Jurkat, Clone E6-1 (cell line): ENCODE measurements at regions not wholly inside any gene's neighbourhood (a gene's known extent, or its start where the extent isn't known, plus 50 kb on each side); places are given as distances from the start of the nearest gene placed in this dataset.
"Not testable (repeated sequence)": the region's sequence is repeated elsewhere in the genome, so short reads cannot be mapped to it uniquely, and the experiment has no call there.

Experiments
- DNase-seq: peaks from one replicate; pipeline ENCODE4 v3.0.0-alpha.2; 2011; ENCODE audit warnings: low read depth, low spot score
- H3K4me3 ChIP-seq: 2 replicates; pipeline ENCODE4 v1.5.1; 2011; ENCODE audit warnings: mild to moderate bottlenecking, low read length, control low read depth, moderate library complexity

DNA sequence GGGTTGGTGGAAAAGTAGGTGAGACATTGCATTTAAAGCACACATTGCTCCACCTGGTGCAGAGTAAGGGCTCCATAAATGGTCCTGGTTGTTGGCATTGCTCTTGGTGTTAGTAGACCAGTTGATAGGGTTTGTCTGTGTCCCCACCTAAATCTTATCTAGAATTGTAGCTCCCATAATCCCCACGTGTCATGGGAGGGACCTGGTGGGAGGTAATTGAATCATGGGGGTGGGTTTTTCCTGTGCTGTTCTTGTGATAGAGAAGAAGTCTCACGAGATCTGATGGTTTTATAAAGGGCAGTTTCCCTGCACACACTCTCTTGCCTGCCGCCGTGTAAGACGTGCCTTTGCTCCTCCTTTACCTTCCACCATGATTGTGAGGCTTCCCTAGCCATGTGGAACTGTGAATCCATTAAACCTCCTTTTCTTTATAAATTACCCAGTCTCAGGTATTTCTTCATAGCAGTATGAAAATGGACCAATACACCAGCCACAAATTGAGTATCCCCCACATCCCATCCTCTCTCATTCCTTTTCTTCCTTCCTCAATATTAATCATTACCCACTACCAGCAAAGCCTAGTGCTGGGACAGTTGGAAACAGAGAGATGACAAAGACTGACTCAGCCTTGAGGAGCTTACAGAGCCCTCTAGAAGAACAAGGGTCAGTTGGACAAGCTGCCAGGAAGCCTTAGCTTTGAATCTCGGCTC is 285.9 kb upstream of the CRY1 start:
- H3K4me3 ChIP-seq, DNase-seq: not testable (repeated sequence)

DNA sequence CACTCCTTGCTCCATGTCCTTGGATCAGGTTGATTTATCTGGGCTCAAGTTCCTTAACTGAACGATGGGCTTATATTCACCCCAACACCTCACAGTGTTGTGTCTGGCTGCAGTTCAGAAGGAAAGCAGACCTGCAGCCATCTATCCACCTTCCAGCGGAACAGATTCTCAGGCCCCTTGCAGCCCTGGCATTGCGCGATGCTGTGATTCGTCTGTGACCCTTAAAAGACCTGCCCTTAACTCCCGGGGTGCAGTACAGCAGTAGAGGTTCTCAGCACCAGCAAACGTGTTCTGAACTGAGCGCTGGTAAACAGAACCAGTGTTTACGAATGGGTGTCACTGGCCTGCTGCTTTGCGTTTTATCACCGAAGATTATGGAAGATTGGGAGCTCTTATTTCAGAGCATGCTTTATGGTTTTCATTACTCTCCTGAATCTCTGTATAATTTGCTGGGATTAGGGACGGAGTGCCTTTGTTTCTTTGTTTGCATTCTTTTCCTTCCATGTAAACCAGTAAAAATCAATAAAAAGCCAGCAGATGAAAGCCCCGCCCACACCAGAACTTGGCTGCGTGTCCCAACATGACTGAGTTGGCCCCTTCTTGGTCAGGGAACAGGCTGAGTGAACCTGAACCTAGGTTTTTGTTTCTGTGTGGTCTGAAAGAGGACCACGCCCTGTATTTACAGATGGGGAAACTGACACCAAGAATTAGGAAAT is 286.7 kb upstream of the CRY1 start:
- no peak overlapping the region for H3K4me3 ChIP-seq
- no peak for DNase-seq

DNA sequence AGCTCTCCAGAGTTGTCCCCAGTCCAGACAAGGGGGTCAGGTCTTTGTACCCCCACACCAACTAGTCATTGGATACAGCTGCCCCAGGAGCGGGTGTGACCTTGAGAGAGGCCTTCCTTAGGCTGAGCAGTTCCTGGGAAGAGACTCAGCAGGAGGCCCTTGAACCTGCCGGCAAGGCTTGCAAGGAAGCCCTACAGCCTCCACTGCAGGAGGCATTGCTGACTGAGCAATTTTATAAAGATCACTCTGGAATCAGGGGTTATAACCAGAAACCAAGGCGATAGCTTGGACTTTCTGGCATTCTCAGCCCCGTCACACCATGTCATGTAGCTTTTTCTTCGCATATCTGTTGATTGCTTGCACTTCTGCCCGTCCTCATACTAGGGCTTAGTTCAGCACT is 291.3 kb upstream of the CRY1 start:
- H3K4me3 ChIP-seq = no peak overlapping the region
- no peak for DNase-seq

DNA sequence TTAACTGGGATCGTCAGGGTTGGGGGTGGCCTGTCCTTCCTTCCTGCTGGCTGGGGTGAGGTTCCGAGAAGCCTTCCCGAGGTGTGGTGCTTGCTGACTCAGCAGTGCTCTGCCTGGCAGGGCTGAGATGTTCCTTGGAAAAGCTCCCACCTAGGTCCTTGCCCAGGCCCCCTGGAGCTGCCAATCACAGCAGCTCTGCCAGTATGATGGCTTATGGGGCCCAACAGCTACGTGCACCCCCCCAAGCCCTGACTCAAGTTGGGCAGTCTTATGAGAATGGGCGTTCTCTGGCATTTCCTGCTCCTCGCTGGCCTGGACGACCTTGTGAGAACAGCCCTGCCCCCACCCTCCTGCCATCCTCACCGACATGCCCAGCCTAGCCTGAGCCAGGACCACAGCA is 292.2 kb upstream of the CRY1 start:
- DNase-seq = no peak
- H3K4me3 ChIP-seq = no peak overlapping the region

DNA sequence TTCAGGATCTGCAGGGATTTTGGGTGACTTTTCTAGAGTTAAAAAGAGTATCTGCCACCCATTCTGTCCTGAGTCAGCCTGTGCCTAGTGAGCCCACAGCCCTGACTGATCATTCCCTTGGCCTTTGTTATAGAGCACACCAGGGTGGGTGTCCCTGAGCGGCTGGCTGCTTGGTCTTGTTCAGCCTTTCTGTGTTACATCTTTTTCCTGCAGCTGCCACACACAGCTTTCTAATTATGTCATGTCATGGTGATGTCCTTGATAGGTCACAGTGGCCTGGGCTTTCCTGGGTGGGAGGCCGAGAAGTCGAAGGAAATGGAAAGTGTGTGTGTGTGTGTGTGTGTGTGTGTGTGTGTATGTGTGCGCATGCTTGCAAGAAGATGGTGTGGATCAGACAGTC is 293.2 kb upstream of the CRY1 start:
- no peak for DNase-seq
- H3K4me3 ChIP-seq = no peak overlapping the region

DNA sequence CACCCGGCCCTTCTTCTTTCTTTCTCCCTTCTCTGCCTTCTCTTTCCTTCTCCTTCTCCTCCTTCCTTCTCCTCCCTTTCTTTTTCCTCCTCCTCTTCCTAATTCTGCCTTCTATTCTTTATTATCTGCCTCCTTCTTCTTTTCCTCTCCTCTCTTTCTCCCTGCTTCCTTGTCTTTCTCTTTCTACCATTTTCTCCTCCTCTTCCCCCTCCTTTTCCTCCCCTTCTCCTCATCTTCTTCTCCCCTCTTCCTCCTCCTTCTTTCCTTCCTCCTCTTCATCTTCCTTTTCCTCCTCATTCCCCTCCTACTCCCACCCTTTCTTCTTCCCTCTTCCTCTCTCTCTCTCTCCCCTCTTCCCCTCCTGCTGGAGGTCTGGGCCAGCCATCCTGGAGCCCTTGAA is 294.9 kb upstream of the CRY1 start:
- DNase-seq = no peak
- no peak overlapping the region for H3K4me3 ChIP-seq

DNA sequence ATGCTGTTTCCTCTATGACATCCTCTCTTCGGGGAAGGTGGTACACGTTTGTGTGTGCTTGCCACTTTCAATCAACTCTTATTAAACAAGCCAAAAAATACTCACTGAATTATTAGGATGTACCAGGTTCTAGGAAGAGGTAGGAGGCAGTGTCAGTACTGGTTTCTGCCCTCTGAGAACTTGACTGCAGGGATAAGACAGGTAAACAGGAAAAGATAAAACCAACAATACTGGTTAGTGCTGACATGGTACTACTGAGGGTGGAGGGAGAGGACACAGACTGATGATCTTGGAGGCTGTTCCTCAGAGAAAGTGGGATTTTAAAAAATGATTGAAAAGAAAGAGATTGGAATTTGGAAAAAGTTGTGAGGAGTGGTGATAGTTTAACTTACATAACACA is 295.2 kb upstream of the PWP1 start:
- DNase-seq = no peak
- H3K4me3 ChIP-seq = no peak overlapping the region

DNA sequence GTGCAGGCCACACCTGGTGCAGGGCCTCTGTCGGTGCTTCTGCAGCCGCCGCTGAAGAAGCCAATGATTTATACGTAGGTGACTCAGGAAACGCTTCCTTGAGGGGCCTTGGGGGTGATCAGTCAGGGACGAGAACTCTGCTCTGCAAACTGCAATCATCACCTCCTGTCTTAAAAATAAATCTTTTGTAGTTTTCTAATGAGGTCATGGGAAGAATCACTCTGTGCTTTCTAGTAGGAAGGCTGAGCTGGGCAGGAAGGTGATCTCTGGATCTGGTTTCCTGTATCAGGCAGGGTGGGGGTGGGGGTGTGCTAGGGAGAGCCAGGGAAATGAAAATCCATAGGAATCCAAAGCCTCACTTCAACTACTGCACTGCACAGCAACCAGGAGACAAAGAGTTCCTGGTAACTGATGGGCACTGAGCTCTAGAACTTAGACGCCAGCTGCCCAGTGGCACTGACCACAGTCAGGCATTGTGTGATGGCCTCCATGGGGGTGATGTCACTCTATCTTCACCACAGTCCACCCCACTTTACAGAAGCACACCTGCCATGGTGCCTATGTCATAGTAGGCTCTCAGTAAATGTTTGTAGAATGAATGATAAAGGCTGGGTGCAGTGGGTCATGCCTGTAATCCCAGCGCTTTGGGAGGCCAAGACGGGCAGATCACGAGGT is 292.4 kb upstream of the PWP1 start:
- no peak overlapping the region for H3K4me3 ChIP-seq
- DNase-seq = no peak

DNA sequence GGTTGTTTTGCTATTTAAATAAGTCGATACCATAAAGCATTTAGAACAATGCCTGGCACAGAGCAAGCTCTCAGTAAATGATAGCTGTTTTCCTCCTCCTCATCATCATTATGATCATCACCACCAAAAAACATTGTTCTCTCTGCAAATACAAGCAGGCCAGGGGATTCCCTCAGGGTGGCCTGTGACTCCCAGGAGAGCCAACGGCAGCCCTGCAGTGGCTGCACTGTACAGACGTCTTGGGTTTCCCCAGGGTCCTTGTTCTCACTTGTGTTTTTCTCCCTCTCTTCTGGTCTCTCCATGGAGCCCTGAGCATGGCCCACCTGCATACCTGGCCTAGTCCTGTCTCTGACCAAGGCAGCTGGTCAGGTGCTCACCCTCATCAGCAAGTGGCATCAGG is 290.9 kb upstream of the PWP1 start:
- DNase-seq = no peak
- no peak overlapping the region for H3K4me3 ChIP-seq

DNA sequence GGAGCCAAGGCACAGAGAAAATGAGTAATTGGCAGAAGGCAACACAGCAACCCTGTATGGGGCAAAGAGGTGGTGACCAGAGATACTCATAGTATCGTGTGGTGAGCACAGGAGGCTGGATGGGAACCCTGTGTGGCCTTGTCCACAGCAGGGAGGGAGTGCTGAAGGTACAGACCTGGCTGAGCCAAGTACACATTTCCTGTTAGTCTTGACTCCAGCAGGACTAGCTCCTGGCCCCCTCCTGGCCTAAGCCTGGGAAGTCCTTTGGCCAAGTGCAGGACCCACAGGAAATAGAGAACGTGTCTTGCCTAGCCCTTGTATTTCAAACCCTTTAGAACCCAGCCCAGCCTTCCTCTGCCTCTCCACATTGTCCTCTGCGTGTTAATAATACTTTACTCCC is 289.8 kb upstream of the PWP1 start:
- H3K4me3 ChIP-seq = no peak overlapping the region
- no peak for DNase-seq

DNA sequence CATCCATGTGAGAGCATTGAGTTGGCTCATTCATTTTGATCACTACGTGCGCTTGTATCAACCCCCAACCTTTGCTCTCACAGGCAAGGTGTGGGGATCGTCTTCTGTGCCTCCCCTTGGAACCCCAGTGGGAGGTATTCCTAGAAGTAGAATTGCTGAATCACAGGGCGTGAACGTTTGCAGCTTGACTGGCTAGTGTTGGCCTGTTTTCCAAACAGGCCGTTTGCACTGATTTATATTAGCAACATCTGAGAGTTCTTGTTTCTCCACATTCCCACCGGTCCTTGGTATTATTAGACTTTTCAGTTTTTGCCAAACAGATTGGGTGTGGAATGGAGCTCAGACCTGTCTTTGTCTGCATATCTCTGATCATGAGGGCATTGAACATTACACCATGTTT is 288.6 kb upstream of the PWP1 start:
- DNase-seq = no peak
- H3K4me3 ChIP-seq = no peak overlapping the region

DNA sequence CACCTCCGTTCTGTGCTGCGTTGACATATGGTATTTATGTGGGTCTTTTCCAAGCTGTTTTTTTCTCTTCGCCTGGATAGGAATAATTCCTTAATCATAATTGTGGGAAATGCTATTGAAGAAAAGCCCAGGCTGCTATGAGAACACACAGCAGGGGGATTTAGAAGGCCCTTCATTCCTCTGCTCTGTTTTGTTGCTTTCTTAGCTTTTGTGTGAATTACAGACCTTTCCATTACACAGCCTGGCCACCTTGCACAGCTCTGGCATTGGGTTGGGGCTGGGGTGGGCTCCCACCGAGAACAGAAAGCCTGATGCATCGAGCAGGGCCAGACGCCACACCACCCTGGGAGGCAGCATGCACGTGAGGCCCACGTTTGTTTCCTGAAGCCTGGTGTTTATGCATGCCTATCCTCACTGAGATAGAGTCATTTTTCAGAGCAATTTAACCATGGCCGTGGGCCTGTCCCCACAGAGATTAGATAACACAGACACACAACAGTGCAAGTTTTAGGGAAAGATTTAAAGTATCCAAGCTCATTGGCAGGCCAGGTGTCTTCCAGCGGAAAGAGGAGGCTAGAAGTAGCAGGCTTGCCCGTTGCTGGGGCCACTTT is 287.6 kb upstream of the PWP1 start:
- no peak for DNase-seq
- H3K4me3 ChIP-seq = no peak overlapping the region

DNA sequence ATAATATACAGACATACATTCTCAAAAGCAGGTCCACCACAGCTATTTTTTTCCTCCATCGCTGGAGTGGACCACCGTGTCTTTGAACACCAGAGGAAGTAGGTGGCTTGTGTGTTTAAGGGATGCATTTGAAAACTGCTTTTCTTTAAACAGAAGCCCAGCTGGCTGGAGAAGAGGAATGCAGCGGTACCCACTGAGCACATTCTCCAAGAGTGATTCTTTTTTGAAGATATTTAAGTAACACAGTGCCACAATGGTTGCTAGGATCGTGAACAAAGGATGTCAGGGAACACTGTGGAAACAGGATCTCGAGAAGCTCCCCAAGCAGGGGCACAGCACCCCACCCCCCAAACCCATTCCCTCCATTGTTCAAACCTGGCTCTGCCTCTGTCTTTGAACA is 286.6 kb upstream of the PWP1 start:
- H3K4me3 ChIP-seq = no peak overlapping the region
- DNase-seq = no peak

DNA sequence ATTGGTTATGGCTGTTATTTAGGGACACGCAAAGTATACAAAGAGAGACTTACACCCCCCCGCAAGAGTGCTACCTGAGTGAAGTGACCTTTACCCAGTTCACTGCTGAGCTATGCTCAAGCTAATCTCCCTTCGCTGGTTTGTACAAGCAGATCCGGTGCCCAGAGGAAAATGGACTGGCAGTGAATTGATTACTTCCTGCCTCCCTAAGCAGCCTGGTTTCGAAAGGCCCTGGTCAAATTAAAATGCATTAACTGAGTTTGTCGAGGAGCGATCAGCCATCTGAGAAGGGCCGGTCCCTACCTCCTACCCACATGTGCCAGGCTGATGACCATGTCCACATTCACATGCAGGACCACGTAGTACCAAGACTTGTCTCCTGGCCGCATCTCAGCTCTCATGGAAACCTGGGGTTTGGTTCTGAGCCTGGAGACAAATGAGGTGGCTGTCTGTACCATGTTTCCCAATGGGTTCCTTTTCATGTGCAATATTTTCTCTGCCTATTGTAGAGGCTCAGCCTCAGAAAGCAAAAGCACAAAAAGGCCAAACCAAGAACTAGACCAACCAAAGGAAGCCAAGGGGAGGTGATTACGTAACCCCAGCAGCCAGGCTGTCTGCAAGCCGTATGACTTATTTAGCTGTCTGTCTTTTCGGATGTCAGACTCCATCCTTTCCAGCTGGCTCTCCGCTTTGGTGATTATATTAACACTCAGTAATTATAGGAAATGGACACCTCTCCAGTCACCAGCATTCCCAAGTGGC is 284.7 kb upstream of the PWP1 start:
- no peak overlapping the region for H3K4me3 ChIP-seq
- DNase-seq = no peak

DNA sequence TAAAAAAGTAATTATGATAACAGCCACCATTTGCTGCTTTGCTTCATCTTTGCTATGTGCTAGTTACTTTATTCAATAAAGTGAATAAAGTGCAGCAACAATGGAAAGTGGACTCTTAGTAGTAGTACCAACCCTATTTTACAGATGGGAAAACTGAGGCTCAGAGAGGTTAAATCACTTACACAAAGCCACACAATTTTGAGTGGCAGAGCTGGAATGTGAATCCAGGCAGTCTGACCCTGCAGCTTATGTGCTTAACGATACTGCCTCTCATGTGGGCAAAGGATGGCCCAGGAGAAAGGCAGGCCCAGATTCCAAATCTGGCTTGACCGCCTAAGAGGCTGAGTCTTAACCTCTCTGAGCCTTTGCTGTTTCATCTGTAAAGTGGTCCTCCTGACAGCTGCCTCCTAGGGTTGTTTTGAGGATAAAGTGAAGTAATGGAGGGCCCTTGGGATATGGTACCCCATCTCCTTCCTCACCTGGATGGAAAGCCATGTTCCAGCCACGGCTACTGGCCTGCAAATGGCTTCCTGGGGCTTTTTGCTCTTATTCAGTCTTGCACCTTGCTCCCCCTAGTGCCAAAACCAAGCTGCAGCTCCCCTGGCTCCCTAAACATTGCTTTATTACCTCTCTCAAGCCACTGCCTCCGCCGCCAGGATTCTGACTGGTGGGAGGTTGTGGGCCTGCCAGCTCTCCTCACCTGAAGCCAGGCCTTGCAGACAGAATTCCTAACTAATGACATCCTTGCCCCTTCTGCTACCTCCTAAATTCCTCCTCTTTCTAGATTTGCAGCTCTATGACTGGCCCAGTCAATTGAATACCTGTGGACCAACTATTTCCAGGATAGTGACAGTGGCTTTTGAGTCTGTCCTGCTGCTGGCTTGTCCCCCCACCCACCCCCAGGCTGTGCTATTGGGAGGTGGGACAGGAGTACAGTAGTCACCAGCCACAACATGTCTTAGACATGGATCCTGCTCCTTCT is 283.3 kb upstream of the PWP1 start:
- H3K4me3 ChIP-seq = no peak overlapping the region
- DNase-seq = peak; percentile 54

DNA sequence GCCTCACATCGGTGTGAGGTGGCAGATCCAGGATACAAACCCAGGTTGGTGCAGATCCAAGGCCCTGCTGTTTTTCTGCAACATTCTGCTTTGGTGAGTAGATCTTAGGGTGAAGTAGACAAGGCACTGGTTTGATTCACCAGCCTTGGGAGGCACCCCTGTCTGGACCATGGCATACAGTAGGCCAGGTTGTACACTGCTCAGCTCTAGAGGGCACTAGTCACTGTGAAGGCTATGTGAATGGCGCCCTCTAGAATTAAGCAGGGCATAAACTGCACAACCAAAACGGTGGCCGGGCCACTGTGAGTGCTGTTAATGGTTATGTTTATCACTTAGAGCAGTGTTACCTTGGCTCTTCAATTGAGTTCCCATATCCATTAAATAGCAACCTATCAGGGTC is 280.6 kb upstream of the PWP1 start:
- peak; percentile 39 for DNase-seq
- no peak overlapping the region for H3K4me3 ChIP-seq

DNA sequence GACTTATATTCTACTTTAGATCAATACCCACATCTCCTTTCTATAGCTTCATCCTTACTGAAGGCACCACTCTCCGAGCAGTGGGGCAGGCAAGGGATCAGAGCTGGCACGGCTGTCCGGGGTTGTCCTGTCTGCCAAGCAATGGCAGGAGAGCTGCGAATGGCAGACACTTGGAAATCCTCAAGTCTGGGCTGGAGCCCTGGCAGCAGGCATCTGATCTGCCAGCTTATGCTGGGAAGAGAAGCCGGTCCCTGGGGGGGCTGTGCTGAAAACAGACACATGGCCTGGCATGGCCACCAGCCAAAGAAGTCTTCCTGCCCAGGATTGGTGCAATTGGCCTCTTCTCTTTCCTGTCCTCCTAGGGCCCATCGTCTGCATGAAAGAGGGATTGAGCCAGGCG is 280.2 kb upstream of the PWP1 start:
- no peak for DNase-seq
- H3K4me3 ChIP-seq = no peak overlapping the region

DNA sequence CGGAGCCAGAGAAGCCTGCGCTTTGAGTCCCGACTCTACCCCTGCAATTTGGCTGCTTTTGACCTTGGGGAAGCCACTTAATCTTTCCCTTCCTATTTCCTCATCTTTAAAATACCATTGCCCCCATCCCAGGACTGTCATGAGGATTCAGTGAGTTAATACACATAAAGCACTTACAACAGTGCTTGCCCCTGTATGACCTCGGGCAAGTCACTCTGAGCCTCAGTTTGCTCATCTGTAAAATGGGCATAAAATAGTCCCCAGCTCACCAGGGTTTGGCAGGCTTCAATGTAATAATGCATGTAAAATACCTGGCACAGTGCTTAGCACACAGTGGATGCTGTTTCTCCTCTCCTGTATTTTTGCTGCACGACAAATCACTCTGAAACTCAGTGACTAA is 278.7 kb upstream of the PWP1 start:
- no peak overlapping the region for H3K4me3 ChIP-seq
- no peak for DNase-seq
